Left lobe of liver (tissue), 2 donors: ENCODE measurements at regions not wholly inside any gene's neighbourhood (a gene's known extent, or its start where the extent isn't known, plus 50 kb on each side); places are given as distances from the start of the nearest gene placed in this dataset.

Experiments
- ATAC-seq: fragments of 200-7000 bp; cut with Tn5 transposase; one replicate; pipeline ENCODE4 v1.9.1; 2020; ENCODE audit warnings: mild to moderate bottlenecking, moderate library complexity
- DNase-seq: peaks from one replicate; pipeline ENCODE4 v3.0.0-alpha.2; 2020; ENCODE audit warnings: low spot score
- donor health status: DM: no; HTN: no; CAD: no; lungs with moderate emphysema.
- donor health status: DM: no; HTN: yes; CAD: no.

- ATAC-seq (no peak), DNase-seq (peak; percentile 8)
Measured at GRCh38 chr2:128562471-128563347, 244.0 kb upstream of the HS6ST1 start.

GRCh38 chr2:128563348-128563687 is 244.7 kb upstream of the HS6ST1 start:
- ATAC-seq: no peak
- peak; percentile 33 for DNase-seq

GRCh38 chr2:128564131-128564530 is 245.5 kb upstream of the HS6ST1 start:
- ATAC-seq: no peak
- DNase-seq: no peak

DNA sequence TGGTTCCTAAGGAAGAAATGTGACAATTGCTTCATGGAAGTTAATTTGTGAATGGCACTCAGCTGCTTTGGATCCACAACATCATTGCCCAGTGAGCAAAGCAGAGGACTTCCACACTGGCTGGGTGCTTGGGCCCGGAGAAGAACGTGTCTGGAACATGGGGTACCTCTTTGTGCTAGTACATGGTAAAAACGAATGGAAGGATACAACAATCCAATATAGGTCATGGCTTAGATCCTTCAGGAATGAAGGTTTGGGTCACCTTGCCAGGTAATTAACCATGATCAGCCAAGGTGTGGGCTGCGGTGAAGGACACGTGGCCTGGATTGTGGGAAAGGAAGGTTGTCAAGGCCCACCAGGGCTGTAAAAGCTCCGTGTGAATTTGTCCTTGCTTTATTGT is 245.9 kb upstream of the HS6ST1 start:
- DNase-seq (peak; percentile 4), ATAC-seq (no peak)

- ATAC-seq (no peak), DNase-seq (peak; percentile 2)
Measured at GRCh38 chr2:128565441-128565840, 246.8 kb upstream of the HS6ST1 start.

- no peak for ATAC-seq
- DNase-seq: no peak
Measured at GRCh38 chr2:128566671-128567070, 248.0 kb upstream of the HS6ST1 start.

GRCh38 chr2:128568106-128568505 is 249.4 kb upstream of the HS6ST1 start:
- ATAC-seq: no peak
- DNase-seq: peak; percentile 26

- ATAC-seq (no peak), DNase-seq (no peak)
Measured at GRCh38 chr2:128573116-128573515, 254.4 kb upstream of the HS6ST1 start.

- ATAC-seq (no peak), DNase-seq (peak; percentile 26)
Measured at GRCh38 chr2:128573531-128573930, 254.9 kb upstream of the HS6ST1 start.

DNA sequence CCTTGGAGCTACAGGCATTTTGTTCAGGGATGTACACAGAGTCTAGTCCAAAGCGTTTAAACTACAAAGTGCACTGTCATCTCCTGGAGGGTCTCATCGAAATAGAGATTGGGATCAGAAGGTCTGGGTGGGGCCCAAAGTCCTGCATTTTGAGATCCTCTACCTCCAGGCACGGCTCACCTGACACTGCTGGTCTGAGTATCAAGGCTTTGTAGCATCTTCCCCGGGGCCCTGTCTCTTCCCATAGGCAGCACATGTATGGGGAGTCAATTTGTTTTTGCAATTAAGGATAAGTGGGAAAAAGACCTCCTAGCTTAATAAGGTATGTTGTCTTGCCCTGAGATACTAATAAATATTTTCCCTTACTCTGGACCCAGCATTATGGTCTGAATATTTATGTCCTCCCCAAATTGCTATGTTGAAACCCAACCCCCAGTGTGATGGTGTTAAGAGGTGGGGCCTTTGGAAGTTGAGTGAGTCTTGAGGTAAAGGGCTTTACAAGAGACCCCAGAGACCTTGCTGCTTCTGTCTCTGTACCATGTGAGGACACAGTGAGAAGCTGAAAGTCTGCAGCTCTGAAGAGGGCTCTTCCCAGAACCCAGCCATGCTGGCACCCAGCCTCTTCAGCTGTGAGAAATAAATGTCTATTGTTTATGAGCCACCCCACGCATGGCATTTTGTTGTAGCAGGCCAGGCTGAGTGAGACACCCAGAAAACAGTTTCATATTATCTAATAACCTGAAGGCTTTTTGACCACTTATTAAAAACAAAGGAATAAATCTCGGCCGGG is 258.7 kb upstream of the HS6ST1 start:
- ATAC-seq (no peak), DNase-seq (no peak)

DNA sequence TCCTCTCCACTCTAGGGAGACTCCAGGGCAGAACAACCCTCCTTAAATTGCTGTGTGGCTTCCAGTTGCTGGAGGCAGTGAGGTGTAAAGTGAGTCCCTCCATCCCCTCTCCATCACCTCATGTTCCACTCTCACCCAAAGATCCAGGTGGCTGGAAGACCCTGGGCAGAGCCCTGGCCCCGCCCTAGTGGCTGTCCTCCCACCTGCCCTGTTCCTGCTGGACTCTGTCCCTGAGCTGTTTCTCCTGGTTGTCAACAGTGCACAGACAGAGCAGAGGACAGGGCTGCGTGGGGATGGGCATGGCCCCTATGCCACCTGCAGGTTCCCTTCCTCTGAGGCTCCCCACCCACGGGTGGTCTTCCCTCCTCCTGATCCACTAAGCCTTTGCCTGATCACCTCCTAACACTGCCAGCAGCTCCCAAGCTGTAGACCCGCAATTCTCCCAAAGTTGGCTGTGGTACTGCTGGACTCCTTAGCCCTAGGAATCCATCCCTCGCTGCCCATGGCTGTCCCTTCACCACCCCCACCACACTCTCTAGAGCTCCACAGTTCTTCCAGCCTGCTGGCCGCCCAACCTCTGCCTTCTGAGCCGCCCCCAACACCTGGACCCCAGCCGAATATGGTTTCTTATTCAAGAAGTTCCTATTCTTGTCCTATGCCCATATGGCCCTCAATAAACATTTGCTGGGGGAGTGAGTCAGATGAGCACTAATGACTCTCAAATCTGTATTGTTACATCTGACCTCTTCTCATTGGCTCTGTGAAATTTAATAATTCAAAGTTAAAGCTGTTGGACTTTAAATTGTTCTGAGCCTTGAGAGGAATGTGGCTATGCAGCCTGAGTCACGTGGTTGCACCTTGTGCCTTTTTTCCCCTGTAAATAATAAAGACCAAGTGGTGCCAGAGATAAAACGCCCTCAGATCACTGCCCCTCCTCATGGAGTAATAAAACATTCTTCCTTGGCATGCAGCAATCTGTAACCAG is 260.0 kb upstream of the HS6ST1 start:
- no peak for ATAC-seq
- DNase-seq: peak; percentile 21

GRCh38 chr2:128579825-128580224 is 261.2 kb upstream of the HS6ST1 start:
- ATAC-seq (no peak), DNase-seq (peak; percentile 10)

- DNase-seq: peak; percentile 33
- peak; percentile 41 for ATAC-seq
Measured at GRCh38 chr2:128580988-128581848, 262.6 kb upstream of the HS6ST1 start.

DNA sequence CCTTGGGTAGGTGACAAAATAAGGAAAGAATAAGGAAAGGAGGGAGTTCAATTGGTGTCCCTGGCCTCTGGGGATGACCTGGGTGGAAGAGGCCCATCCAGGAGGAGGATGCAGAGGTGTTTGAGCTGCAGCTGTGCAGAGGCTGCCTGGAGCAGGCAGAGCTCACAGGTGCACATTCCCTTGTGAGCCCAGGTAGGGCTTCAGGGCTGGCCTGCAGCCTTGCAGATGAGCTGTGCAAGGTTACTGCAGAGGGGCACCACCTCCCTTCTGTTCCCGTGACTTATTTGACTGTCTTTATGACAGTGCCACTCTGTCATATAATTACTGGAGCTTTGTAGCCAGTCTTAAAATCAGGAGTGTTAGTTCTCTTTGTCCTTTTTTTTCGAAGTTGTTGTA is 263.2 kb upstream of the HS6ST1 start:
- ATAC-seq: no peak
- peak; percentile 11 for DNase-seq

DNA sequence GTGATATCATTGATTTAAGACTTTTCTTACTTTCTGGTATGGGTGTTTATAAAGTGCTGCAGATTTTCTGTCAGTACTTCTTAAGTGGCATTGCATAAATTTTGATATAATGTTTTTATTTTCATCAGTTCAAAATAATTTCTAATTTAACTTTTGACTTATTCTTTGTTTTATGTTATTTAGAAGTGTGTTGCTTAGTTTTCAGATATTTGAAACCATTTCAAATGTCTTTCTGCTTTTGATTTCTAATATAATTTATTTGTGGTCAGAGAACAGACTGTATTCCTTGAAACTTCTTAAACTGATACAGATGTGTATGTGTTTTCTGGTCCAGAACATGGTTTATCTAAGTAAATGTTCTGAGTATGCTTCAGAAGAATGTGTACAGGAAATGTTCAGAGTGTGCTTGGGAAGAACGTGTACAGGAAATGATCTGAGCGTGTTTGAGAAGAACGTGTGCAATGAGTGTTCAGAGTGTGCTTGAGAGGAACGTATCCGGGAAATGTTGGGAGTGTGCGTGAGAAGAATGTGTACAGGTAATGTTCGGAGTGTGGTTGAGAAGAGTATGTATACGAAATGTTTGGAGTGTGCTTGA is 265.7 kb upstream of the HS6ST1 start:
- ATAC-seq: no peak
- DNase-seq: no peak

GRCh38 chr2:128585706-128586105 is 267.0 kb upstream of the HS6ST1 start:
- no peak for ATAC-seq
- DNase-seq: no peak

DNA sequence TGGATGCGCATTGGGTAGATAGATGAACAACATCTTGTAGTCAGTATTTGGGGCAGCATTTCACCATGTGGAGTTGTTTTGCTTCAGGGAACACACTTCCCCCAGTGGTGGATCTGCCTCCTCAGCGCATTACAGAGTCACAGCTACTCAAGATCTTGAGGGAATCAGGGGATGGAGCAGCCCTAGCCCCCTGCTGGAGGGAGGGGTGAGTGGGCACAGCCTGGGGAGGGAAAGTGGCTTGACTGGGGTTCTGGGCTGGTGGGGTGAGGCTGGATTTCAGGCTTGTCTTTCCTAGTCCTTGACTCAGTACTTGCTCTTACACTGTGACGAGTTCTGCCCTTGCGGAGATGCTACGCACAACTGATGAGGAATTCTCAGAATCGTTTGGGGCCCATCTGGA is 271.0 kb upstream of the HS6ST1 start:
- peak; percentile 18 for DNase-seq
- no peak for ATAC-seq

DNA sequence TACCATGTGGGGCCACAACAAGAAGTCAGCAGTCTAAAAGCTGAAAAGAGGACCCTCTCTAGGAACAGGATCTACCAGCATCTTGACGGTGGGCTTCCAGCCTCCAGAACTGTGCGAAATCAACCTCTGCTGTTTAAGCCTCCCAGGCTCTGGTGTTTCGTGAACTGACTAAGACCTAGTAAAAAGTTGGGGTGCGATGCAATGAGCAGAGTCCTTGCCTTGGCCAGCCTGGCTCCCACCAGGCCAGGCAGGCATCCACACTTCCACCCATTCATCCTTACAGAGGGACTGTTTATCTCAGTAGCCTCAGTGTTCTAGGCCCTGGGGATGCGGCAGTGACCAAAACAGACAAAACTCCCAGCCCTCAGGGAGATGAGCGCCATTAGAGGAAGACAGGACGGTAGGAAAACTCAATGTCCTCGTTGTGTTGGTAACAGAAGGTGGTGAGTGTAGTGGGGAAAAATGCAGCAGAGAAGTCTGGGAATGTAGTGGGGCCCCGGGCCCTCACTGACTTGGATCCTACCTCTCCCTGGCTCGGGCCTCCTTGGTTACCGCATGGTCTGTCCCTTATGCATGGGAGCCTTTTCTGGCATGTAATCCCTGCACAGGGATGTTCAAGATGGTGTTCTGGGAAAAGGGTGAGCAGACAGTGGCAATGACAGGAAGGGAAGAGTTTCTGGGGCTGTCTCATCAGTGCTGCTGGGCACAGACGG is 271.8 kb upstream of the HS6ST1 start:
- DNase-seq (no peak), ATAC-seq (no peak)
